SK-N-DZ (cell line): ENCODE measurements at regions not wholly inside any gene's neighbourhood (a gene's known extent, or its start where the extent isn't known, plus 50 kb on each side); places are given as distances from the start of the nearest gene placed in this dataset.
"Not testable (repeated sequence)": the region's sequence is repeated elsewhere in the genome, so short reads cannot be mapped to it uniquely, and the experiment has no call there.

Experiments
- DNase-seq: peaks from one replicate; pipeline ENCODE4 v3.0.0-alpha.2; 2015; ENCODE audit warnings: low spot score

- no peak for DNase-seq
These were observed 116.1 kb downstream of the CYP26B1 start for GRCh38 chr2:72031346-72032110.

GRCh38 chr2:72028996-72029395, 118.7 kb downstream of the CYP26B1 start:
- DNase-seq = no peak

GRCh38 chr2:72028351-72028995, 119.2 kb downstream of the CYP26B1 start:
- no peak for DNase-seq

DNA sequence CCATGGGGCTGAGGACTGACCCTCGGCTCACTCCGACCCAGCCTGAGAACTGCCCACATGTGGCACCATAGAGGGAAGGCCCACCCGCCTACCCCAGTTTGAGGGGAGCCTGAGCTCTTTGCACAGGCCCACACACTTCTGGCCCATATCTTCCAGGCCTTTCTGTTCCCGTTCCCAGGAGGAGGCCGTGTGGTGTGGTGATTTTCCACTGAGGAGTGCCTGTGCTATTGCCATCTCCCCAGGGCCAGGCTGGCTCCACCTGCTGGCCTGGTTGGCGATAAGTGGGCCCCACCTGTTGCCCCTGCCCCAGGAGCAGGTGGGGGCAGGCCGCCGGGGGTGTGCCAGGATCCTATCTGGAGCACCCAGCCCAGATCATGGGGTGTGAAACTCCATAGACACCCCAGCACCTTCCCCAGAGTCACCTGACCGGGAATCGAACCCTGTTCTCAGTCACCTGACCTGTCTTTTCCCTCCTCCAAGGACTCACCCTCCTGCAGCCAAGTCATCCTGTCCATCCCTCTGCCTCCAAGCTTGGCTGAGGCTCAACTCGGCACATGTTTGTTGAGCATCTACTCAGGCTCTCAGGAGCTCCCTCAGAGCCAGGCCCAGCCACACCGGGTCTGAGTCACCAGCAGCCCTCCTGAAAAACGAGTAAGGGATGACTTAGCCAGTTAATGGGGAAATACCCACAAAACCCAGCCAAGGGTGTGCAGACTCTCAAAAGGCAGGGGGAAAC, 120.1 kb downstream of the CYP26B1 start:
- no peak for DNase-seq

DNA sequence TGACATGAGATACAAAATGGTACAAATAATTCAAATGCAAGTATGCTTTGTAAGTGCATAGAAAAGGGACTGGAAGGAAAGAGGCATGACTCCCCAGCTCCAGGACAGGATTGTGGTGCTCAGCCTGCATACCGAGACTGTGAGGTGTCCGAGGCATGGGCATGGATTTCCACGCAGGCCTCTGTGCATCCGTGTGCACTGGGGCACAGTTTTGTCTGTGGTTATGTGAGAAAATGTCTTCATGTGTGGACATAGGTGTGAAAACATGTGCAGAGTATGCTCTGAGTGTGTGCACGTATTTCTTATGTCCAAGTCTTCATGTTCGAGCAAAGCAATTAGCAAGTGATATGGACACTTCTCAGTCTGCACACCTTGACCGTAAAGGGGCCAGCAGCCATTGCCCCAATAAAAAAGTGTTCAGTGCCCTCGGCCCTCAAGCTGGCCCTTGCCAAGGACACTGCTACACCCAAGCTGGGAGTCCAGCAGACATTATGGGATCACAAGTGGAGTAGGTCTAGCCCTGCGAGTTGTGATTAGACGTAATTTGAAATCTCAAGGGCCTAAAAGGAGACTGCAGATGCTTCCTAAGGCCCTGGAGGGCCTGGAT, 120.7 kb downstream of the CYP26B1 start:
- no peak for DNase-seq

DNA sequence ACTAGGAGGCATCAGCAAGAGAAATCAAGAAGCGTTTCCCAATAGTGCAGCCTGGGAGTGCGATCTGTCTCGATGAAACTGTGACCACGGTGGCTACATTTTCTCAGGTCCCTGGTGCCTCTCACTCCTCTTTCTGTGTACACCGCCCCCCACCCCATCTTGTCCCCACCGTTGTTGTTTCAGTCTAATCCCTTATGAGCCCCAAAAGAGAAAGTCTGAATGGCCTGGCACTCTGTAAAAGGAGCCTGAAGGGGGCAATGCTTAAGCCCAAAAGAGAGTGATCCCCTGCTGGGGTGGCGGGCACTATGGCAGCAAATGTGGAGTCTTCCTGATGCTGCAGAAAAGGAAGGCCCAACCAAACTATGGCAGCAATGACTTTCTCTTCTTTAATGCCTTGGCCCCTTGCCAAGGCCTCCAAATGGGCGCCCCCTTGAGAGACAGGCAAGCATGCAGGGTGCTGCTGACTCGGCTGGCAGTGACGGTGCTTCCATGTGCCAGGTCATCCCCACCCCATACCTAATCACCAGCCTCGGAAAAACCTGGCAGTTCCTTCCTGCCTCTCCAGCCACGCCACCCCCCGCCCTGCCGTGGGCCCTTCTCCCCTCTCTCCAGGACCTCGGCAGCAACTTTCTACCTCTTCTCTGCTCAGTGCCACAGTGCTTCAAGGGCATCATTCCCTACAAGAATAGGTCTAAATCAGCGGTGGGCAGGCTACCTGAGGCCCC, 123.0 kb downstream of the CYP26B1 start:
- no peak for DNase-seq

- no peak for DNase-seq
These were observed 123.8 kb downstream of the CYP26B1 start for GRCh38 chr2:72023678-72024390.

- not testable (repeated sequence) for DNase-seq
These were observed 126.3 kb downstream of the CYP26B1 start for GRCh38 chr2:72021371-72021770.

GRCh38 chr2:72015266-72015665, 132.4 kb downstream of the CYP26B1 start:
- no peak for DNase-seq

DNA sequence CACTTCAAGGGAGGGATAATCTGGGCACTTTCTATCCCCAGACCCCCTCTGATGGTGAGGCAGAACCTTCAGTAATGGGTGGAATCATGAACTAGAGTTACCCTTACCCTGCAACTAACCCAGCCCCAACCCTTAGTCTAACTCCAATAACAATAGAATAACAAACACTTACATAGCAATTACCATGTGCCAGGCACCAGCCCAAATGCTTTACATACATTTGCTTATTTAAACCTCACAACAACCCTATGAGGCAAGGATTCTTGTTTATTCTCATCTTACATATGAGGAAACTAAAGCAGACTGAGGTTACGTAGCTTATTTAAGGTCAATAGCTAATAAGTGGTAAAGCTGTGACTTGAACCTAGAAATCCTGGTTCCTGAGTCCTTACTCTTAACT, 132.8 kb downstream of the CYP26B1 start:
- no peak for DNase-seq

- no peak for DNase-seq
These were observed 133.9 kb downstream of the CYP26B1 start for GRCh38 chr2:72013726-72014125.

GRCh38 chr2:72012886-72013574, 134.6 kb downstream of the CYP26B1 start:
- peak; percentile 95 for DNase-seq

DNA sequence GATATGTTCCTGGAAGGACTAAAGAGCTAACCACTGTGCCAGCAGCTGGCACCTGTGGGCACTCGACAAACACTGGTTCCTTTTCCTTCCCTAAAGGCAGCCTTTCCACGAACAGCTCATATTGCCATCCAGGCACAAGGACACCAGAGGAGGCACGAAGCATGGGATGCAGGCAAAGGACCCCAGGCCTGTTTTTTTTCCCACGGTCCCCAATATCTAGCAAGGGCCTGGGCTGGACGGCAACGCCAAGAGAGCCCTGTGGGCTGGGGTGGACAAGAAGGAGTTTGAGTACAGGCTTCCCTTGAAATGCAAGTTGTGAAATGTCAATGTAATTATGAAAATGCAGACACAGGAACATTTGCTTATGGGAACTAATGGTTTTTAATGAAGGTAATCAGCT, 135.9 kb downstream of the CYP26B1 start:
- no peak for DNase-seq

DNA sequence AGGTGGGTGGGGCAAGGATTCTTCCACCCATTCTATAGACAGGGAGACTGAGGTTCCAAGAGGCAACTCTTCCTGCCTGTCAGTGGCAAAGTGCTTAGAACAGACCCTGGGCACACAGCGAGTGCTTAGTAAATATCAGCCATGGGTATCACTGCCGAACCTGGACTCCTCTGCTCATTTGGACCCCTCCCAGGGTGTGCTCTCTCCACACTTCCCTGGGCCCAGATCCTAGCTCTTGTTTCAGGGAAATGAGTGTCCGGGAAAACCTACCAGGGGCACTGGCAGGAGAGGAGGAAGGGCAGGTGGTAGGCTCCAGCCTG, 136.3 kb downstream of the CYP26B1 start:
- no peak for DNase-seq

DNA sequence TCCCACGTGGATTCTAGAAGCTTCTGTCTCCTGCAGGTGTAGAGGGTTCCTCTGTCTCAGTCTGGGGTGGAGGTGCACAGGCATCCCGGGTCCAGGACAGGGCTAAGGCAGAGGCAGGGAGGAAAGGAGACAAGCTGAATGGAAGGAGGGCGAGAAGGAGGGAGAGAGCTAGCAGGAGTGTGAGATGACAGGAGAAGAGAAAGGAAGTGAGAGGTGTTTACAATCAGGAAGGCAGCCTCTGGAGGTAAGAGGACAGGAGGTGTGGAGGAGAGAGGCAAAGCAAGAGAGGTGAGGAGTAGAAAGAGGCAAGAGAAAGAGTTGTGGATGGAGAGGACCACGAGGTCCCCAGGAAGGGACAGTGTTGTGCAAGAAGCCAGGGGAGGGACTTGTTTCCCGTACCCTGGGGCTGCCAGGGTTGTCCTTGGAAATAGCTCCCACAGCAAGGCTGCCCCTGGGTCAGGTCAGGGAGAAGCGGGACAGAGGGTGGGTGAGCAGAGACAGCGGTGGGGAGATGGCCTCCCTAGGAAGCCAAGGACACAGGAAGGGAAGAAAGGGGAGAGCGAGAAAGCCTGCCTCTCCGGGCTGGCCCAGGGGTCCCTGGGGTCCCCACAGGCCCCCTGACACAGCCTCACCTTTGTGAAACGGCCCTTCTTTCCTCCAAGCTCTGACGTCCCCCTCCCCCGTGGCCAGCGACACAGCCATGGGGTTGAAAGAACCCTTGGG, 136.9 kb downstream of the CYP26B1 start:
- no peak for DNase-seq

DNA sequence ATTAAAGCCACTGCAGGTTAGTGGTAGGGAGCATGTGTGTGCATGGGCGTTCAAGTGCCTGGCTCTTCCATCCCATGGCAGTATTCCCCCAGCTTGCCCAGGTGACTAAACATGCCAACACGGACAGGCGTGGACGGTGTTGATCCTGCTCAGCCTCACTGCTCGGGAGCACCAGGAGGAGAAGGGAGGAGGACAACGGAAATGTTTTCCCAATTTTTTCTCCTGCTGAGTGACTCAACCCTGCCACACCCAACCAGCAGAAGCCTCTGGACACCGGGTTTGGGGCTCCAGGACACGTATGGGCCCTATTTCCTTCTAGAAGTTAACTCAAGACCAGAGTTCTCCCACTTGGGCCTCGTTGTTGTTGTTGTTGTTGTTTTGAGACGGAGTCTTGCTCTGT, 139.1 kb downstream of the CYP26B1 start:
- no peak for DNase-seq

DNA sequence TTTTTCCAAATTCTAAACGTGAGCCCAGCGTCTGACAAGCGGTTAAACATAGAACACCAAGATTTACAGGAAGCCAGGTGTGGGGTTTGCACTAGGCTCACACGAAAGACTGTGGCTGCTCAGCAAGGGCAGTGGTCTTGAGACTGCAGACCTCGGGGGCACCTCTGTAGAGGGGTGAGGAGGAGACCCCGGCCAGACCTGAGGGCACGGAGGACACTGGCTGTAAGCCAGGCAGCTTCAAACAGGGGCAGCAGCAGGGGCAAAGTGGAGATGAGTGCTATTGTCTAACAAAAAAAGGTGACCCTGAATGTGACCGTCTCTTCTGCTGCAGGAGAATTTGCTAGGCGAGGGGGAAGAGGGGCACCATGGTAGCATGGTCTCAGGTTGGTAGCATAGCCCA, 140.3 kb downstream of the CYP26B1 start:
- DNase-seq = no peak

DNA sequence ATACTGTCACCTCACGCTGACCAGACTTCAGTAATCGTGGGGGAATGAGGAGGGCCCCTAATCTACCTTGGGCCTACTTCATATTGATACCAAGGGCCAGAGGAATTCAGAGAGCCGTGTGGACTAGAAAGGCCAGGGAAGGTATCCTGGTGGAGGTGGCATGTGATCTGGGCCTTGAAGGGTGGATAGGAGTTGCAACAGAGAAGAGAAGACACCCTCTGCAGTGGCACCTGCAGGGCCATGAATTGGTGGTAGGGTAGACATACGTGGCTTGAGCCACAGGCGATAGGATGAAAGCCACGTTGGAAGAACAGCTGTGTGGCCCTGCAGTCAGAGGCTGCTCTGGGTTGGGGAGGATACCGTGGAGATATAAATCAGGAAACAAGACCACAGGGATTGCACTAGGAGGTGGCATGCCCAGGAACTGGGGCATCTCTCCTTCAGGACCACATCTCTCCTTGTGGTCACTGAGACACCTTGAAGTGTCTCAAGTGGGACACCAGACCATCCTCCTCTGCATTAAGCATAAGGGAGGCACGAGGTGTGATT, 141.4 kb downstream of the CYP26B1 start:
- no peak for DNase-seq

DNA sequence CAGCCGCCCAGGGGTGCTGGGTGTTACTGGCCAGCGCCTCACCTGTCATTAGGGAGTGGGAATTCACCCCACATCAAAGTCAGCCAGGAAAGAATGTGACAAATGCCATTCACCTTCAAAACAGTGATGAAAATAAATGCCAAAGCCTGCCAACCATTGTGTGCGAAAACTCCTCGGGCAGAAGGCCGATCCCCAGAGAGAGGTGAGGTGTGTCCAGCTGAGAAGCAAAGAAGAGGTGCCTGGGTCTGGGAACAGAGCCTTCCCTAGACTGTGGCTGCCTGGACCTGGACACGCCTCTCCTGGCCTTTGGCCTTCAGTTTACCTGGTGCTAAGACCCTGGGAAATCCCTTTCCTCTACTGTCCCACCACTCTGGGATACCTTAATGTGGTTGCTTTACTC, 142.7 kb downstream of the CYP26B1 start:
- DNase-seq = no peak
